ENCODE measurements at regions not wholly inside any gene's neighbourhood (a gene's known extent, or its start where the extent isn't known, plus 50 kb on each side); places are given as distances from the start of the nearest gene placed in this dataset.

DNA sequence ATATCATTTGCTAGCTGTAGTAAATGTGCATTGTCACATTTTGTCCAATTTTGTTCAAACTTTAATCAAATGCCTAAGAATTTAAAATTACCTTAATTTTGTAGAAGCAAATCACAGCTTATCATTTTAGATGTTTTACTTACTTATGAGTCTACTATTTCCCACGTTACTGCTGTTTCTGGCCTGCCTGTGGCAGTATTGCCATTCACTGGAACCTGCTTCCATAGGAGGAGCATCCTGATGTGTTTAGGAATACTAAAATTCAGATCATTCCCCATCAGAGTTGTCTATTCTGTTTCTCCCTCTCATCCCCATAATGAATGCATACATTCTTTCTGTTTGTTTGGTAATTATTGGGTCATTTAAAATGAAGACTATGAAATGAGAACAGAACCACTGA lies 119.5 kb upstream of the SNRPN start:
- no CpG with 5 or more reads among the region's 1 CpG for WGBS (ENCODE audit: extremely low coverage, insufficient read length, low lambda C conversion rate)
- Histone ChIP-seq H3K4me1 (ENCODE audit: insufficient read depth, low read length) (no peaks in the 10 kb centered on the region; the same call in 1 of the 2 replicates), H3K23me2 (ENCODE audit: insufficient read length, low read depth, low read length, poor library complexity, severe bottlenecking) (no peaks in the 10 kb centered on the region), H3K56ac (ENCODE audit: insufficient read length, low read depth, low read length) (no peak overlapping the region), H3K9me3 (ENCODE audit: control insufficient read depth, low read depth, low read length) (peaks cover 23% of the 10 kb centered on the region), H3K27ac (ENCODE audit: insufficient read length, low read depth, low read length) (no peak overlapping the region), H2AK5ac (ENCODE audit: insufficient read length, low read length) (no peak overlapping the region), H2AFZ (ENCODE audit: low read length) (no peak overlapping the region), H4K5ac (ENCODE audit: insufficient read length, low read depth, low read length) (no peak overlapping the region), H3K4ac (ENCODE audit: low read depth, low read length) (no peak overlapping the region), H3K14ac (ENCODE audit: insufficient read depth, low read length) (no peak overlapping the region), H2BK120ac (ENCODE audit: low read depth, low read length, poor library complexity, severe bottlenecking) (no peak overlapping the region), H3K79me2 (ENCODE audit: insufficient read depth, low read length) (no peaks in the 10 kb centered on the region), H3K23ac (ENCODE audit: insufficient read length, low read depth, low read length) (no peak overlapping the region), H2BK5ac (ENCODE audit: insufficient read length, low read length) (no peak overlapping the region), H2BK12ac (ENCODE audit: insufficient read length, low read depth, low read length) (no peak overlapping the region), H2BK20ac (ENCODE audit: low read depth, low read length, poor library complexity, severe bottlenecking) (no peak overlapping the region), H4K8ac (replicated peaks; ENCODE audit: insufficient read length, low read depth, low read length) (no peak overlapping the region), H2BK15ac (ENCODE audit: low read depth, low read length) (no peak overlapping the region), H4K20me1 (ENCODE audit: control insufficient read depth, insufficient read depth, insufficient read length) (no peaks in the 10 kb centered on the region), H3K4me2 (ENCODE audit: insufficient read depth, insufficient read length, low read length) (no peak overlapping the region), H3K79me1 (ENCODE audit: insufficient read depth, low read depth, low read length, poor library complexity, severe bottlenecking) (no peaks in the 10 kb centered on the region), H3K18ac (ENCODE audit: insufficient read length, low read depth, low read length) (no peak overlapping the region), H4K91ac (ENCODE audit: insufficient read length, low read depth, low read length) (no peak overlapping the region), H3K9ac (ENCODE audit: extremely low read depth, insufficient read length, low read length) (no peak overlapping the region), H3T11ph (ENCODE audit: low read length) (no peak overlapping the region), H3K27me3 (ENCODE audit: insufficient read depth, low read length) (no peaks in the 10 kb centered on the region)
- Mint-ChIP-seq H3K4me1 (peaks cover 16 to 20% of the 10 kb centered on the region in 2 experiments), H3K27ac (no peak overlapping the region), H3K36me3 (ENCODE audit: insufficient read depth in 1 of 3, low read depth in 3 of 3) (peaks cover 4 to 6% (median 4%) of the 10 kb centered on the region in 3 experiments; a peak in 6 of 7 replicates), H3K9me3 (peaks cover 59 to 67% of the 10 kb centered on the region in 2 experiments), H3K27me3 (ENCODE audit: low read depth) (no peaks in the 10 kb centered on the region), H3K4me3 (no peak overlapping the region)
- TF ChIP-seq, protein P1, sequence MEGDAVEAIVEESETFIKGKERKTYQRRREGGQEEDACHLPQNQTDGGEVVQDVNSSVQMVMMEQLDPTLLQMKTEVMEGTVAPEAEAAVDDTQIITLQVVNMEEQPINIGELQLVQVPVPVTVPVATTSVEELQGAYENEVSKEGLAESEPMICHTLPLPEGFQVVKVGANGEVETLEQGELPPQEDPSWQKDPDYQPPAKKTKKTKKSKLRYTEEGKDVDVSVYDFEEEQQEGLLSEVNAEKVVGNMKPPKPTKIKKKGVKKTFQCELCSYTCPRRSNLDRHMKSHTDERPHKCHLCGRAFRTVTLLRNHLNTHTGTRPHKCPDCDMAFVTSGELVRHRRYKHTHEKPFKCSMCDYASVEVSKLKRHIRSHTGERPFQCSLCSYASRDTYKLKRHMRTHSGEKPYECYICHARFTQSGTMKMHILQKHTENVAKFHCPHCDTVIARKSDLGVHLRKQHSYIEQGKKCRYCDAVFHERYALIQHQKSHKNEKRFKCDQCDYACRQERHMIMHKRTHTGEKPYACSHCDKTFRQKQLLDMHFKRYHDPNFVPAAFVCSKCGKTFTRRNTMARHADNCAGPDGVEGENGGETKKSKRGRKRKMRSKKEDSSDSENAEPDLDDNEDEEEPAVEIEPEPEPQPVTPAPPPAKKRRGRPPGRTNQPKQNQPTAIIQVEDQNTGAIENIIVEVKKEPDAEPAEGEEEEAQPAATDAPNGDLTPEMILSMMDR (conservative IDR thresholded peaks at IDR 0.05): peak; percentile 21; the same call in 1 of the 3 replicates
- no peak for DNase-seq

Data from H9 (cell line).